GM12891 (cell line): ENCODE measurements at regions not wholly inside any gene's neighbourhood (a gene's known extent, or its start where the extent isn't known, plus 50 kb on each side); places are given as distances from the start of the nearest gene placed in this dataset.
A peak's percentile ranks its signal among the peaks of the same experiment; 100 is the strongest.

Experiments used
- DNase-seq: peaks from one replicate; pipeline ENCODE4 v3.0.0; 2011; ENCODE audit warnings: low spot score; ENCODE audit not compliant: insufficient read length
- FAIRE-seq: peaks from 2 replicates; lab custom pipeline; 2011; peaks lifted over from hg19 to GRCh38; lab: Jason Lieb, UNC
- PAX5 ChIP-seq: IDR thresholded peaks from 2 replicates; pipeline ENCODE4 v1.6.1; 2011; ENCODE audit warnings: low read length, moderate library complexity, mild to moderate bottlenecking; ENCODE audit not compliant: insufficient read depth, severe bottlenecking
- POLR2A ChIP-seq: IDR thresholded peaks from 2 replicates; pipeline ENCODE4 v1.6.1; 2011; ENCODE audit warnings: low read depth, low read length, control low read depth
- POLR2AphosphoS5 ChIP-seq: IDR thresholded peaks from 2 replicates; pipeline ENCODE4 v1.6.1; 2011; ENCODE audit warnings: low read depth, low read length, control low read depth
- POU2F2 ChIP-seq: IDR thresholded peaks from 2 replicates; pipeline ENCODE4 v1.6.1; 2011; ENCODE audit warnings: low read depth, mild to moderate bottlenecking, control low read depth, low read length, moderate library complexity
- SPI1 ChIP-seq: IDR thresholded peaks from 2 replicates; pipeline ENCODE4 v1.6.1; 2011; ENCODE audit warnings: low read depth, low read length, control low read depth
- TAF1 ChIP-seq: IDR thresholded peaks from 2 replicates; pipeline ENCODE4 v1.6.1; 2011; ENCODE audit warnings: low read depth, low read length, control low read depth

DNA sequence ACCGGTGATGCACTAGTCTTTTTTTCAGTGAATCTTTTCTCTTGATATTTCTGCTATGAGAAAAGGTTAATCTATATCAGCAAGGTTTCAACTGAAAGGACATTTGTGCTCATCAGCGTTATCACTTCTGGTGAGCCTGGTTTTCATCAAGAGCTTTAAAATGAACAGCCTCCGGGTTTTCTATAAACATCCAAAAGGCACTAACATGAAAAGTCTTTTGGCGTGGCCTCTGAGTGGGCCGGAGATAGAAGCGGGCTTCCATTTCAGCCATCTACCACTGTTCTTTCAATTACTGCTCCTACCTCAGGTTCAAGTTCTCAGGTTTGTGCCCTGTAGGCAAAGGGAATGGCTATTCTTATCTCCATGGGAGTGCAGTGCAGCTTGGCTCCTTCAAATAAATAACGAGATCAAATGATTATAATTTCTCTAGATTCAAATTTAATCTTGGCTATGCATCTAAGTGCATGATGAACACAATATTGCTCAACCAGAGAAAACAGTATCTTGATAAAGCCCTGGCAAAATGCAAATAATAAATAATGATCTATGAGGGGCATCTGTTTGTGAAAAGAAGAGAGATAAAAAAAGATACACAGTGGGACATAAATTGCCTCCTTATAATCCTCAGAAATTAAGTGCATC, 314.8 kb downstream of the CDH2 start:
- no peak for TF ChIP-seq SPI1
- no peak for TF ChIP-seq TAF1
- TF ChIP-seq POLR2AphosphoS5: no peak
- TF ChIP-seq POU2F2: no peak
- no peak for TF ChIP-seq PAX5
- TF ChIP-seq POLR2A: no peak
- DNase-seq (no peak), FAIRE-seq (no peak)

DNA sequence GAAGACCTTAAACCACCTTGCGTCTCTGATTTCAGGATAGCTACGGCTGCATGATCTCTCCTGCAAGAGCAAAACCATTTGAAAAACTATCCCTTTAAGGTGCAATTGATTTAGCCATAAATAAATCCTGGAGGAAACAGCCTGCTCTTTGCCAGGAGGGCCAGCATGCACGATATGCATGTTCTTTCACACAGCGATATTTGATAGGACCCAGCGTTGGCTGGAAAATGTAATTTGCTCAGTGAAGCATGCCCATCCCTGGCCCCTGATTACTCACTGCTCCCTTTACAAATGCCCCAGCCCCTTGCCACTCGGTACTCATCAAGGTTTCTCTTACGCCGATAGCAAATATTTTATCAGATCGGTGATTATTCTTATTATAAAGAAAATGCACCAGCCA, 315.4 kb downstream of the CDH2 start:
- FAIRE-seq (no peak), DNase-seq (no peak)
- TF ChIP-seq POLR2AphosphoS5: no peak
- TF ChIP-seq POU2F2: no peak
- TF ChIP-seq SPI1: no peak
- TF ChIP-seq POLR2A: no peak
- TF ChIP-seq TAF1: no peak
- TF ChIP-seq PAX5: no peak

GRCh38 chr18:27860701-27861107, 316.2 kb downstream of the CDH2 start:
- FAIRE-seq (no peak), DNase-seq (no peak)
- TF ChIP-seq POLR2AphosphoS5 (no peak), POLR2A (no peak), PAX5 (no peak), POU2F2 (no peak), TAF1 (no peak), SPI1 (no peak)

- peak; percentile 16 for FAIRE-seq
- DNase-seq: no peak
Measured at GRCh38 chr18:27860011-27860410, 316.9 kb downstream of the CDH2 start.

GRCh38 chr18:27856820-27857219, 320.1 kb downstream of the CDH2 start:
- FAIRE-seq (no peak), DNase-seq (no peak)
- no peak for TF ChIP-seq PAX5
- no peak for TF ChIP-seq POU2F2
- no peak for TF ChIP-seq TAF1
- no peak for TF ChIP-seq POLR2AphosphoS5
- TF ChIP-seq SPI1: no peak
- TF ChIP-seq POLR2A: no peak

More at GRCh38 chr18:27860011-27860410, 316.9 kb downstream of the CDH2 start:
- no peak for TF ChIP-seq POU2F2
- TF ChIP-seq POLR2A: no peak

DNA sequence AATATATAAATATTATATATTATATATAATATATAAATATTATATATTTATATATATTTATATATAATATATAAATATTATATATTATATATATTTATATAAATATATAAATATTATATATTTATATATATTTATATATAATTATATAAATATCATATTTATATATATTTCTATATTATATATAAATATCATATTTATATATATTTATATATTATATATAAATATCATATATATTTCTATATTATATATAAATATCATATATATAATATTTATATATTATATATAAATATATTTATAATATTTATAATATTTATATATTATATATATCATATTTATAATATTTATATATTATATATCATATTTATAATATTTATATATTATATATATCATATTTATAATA, 321.4 kb downstream of the CDH2 start:
- FAIRE-seq: no peak
- DNase-seq: no peak
- TF ChIP-seq TAF1: no peak
- TF ChIP-seq SPI1: no peak

DNA sequence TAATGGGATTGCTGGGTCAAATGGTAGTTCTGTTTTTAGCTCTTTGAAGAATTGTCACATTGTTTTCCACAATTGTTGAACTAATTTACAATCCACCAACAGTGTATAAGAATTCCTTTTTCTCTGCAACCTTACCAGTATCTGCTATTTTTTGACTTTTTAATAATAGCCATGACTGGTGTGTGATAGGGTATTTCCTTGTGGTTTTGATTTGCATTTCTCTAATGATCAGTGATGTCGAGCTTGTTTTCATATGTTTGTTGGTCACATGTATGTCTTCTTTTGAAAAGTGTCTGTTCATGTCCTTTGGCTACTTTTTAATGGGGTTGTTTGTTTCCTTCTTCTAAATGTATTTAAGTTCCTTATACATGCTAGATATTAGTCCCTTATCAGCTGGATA, 322.3 kb downstream of the CDH2 start:
- FAIRE-seq (no peak), DNase-seq (no peak)
- TF ChIP-seq POU2F2 (no peak), PAX5 (no peak), TAF1 (no peak), POLR2AphosphoS5 (no peak), POLR2A (no peak), SPI1 (no peak)

GRCh38 chr18:27848336-27848735, 328.6 kb downstream of the CDH2 start:
- no peak for TF ChIP-seq POLR2A
- TF ChIP-seq POLR2AphosphoS5: no peak
- TF ChIP-seq POU2F2: no peak
- TF ChIP-seq PAX5: no peak
- TF ChIP-seq SPI1: no peak
- TF ChIP-seq TAF1: no peak
- no peak for DNase-seq
- FAIRE-seq: no peak

- FAIRE-seq: no peak
Measured at GRCh38 chr18:27847412-27847811, 329.5 kb downstream of the CDH2 start.

GRCh38 chr18:27845897-27846296, 331.0 kb downstream of the CDH2 start:
- DNase-seq: no peak
- no peak for FAIRE-seq
- TF ChIP-seq PAX5 (no peak), POU2F2 (no peak), SPI1 (no peak), TAF1 (no peak)

More at GRCh38 chr18:27847412-27847811, 329.5 kb downstream of the CDH2 start:
- TF ChIP-seq PAX5 (no peak), SPI1 (no peak), POLR2AphosphoS5 (no peak), POU2F2 (no peak), POLR2A (no peak), TAF1 (no peak)
- no peak for DNase-seq
